ENCODE measurements at regions not wholly inside any gene's neighbourhood (a gene's known extent, or its start where the extent isn't known, plus 50 kb on each side); places are given as distances from the start of the nearest gene placed in this dataset.
"Not testable (repeated sequence)": the region's sequence is repeated elsewhere in the genome, so short reads cannot be mapped to it uniquely, and the experiment has no call there.

GRCh38 chr2:64899081-64899865 is 89.9 kb upstream of the SLC1A4 start:
- Histone ChIP-seq H3K27ac (no peak overlapping the region), H3K27me3 (no peaks in the 10 kb centered on the region), H3K36me3 (no peaks in the 10 kb centered on the region), H3K9me3 (no peaks in the 10 kb centered on the region), H3K4me1 (peaks cover 5% of the 10 kb centered on the region), H3K4me3 (no peak overlapping the region)
- DNase-seq (peak; percentile 59), ATAC-seq (no peak)
- TF ChIP-seq CTCF (IDR thresholded peaks at IDR 0.05): no peak
- intact Hi-C loops (cut with DNase I): no loop called here

GRCh38 chr2:64899876-64900275 is 89.3 kb upstream of the SLC1A4 start:
- H3K9me3 ChIP-seq; ATAC-seq; H3K27me3 ChIP-seq; H3K4me3 ChIP-seq; H3K36me3 ChIP-seq; DNase-seq; H3K27ac ChIP-seq; intact Hi-C loops (cut with DNase I): not testable (repeated sequence)
- peaks cover 11% of the 10 kb centered on the region for H3K4me1 ChIP-seq

- TF ChIP-seq CTCF (IDR thresholded peaks at IDR 0.05): no peak
- peak; percentile 65 for DNase-seq
- ATAC-seq: peak; percentile 59
- no peak overlapping the region for H3K4me3 ChIP-seq
- no peak overlapping the region for H3K27ac ChIP-seq
- H3K4me1 ChIP-seq: peaks cover 21% of the 10 kb centered on the region
- no peaks in the 10 kb centered on the region for H3K9me3 ChIP-seq
- no peaks in the 10 kb centered on the region for H3K36me3 ChIP-seq
- intact Hi-C loops (cut with DNase I): no loop called here
- H3K27me3 ChIP-seq: no peaks in the 10 kb centered on the region
These were observed 84.5 kb upstream of the SLC1A4 start for GRCh38 chr2:64904413-64905329.

- TF ChIP-seq CTCF (IDR thresholded peaks at IDR 0.05): no peak
- Histone ChIP-seq H3K9me3 (no peaks in the 10 kb centered on the region), H3K4me1 (peaks cover 21% of the 10 kb centered on the region), H3K27me3 (no peaks in the 10 kb centered on the region), H3K4me3 (no peak overlapping the region), H3K27ac (no peak overlapping the region), H3K36me3 (no peaks in the 10 kb centered on the region)
- peak; percentile 74 for DNase-seq
- intact Hi-C loops (cut with DNase I): no loop called here
- peak; percentile 84 for ATAC-seq
These were observed 83.7 kb upstream of the SLC1A4 start for GRCh38 chr2:64905338-64906024.

GRCh38 chr2:64906853-64907536 is 82.2 kb upstream of the SLC1A4 start:
- ATAC-seq: no peak
- no peak overlapping the region for H3K27ac ChIP-seq
- no peak overlapping the region for H3K4me3 ChIP-seq

More at GRCh38 chr2:64906853-64907536, 82.2 kb upstream of the SLC1A4 start:
- no peaks in the 10 kb centered on the region for H3K36me3 ChIP-seq
- H3K27me3 ChIP-seq: no peaks in the 10 kb centered on the region
- no peak for TF ChIP-seq CTCF (IDR thresholded peaks at IDR 0.05)
- intact Hi-C loops (cut with DNase I): no loop called here
- peak; percentile 53 for DNase-seq
- H3K9me3 ChIP-seq: no peaks in the 10 kb centered on the region
- peaks cover 21% of the 10 kb centered on the region for H3K4me1 ChIP-seq

Data from upper lobe of right lung (tissue), 1 donor.